ENCODE measurements at regions not wholly inside any gene's neighbourhood (a gene's known extent, or its start where the extent isn't known, plus 50 kb on each side); places are given as distances from the start of the nearest gene placed in this dataset.

- Histone ChIP-seq H3K27me3 (ENCODE audit: insufficient read depth, low read length) (no peaks in the 10 kb centered on the region), H3K4me2 (ENCODE audit: low read length) (no peak overlapping the region), H3K9ac (ENCODE audit: low read length) (no peak overlapping the region), H4K20me1 (ENCODE audit: insufficient read depth, low read length) (no peaks in the 10 kb centered on the region), H3K27ac (ENCODE audit: low read depth, low read length, poor library complexity, severe bottlenecking) (no peak overlapping the region), H3K36me3 (ENCODE audit: insufficient read depth, low read length) (no peaks in the 10 kb centered on the region), H3K9me2 (ENCODE audit: low read depth, low read length) (no peaks in the 10 kb centered on the region), H2AFZ (ENCODE audit: low read length) (no peak overlapping the region), H3K79me2 (ENCODE audit: insufficient read depth, low read length) (no peaks in the 10 kb centered on the region), H3K4me3 (ENCODE audit: low read depth, low read length, poor library complexity, severe bottlenecking) (no peak overlapping the region), H3F3A (ENCODE audit: insufficient read depth, low read length) (no peaks in the 10 kb centered on the region), H3K4me1 (ENCODE audit: insufficient read depth, low read length, severe bottlenecking) (no peaks in the 10 kb centered on the region), H3K9me3 (ENCODE audit: low read length) (no peaks in the 10 kb centered on the region)
- TF ChIP-seq EZH2 (IDR thresholded peaks at IDR 0.05; ENCODE audit: borderline replicate concordance, low read length): no peak
- TF ChIP-seq CTCF (IDR thresholded peaks at IDR 0.05; ENCODE audit: low read length): no peak
These were observed 172.0 kb upstream of the LRIG1 start for GRCh38 chr3:66672830-66673229.

GRCh38 chr3:66673293-66673692 lies 172.5 kb upstream of the LRIG1 start:
- Histone ChIP-seq H3K9me2 (ENCODE audit: low read depth, low read length) (no peaks in the 10 kb centered on the region), H3K4me2 (ENCODE audit: low read length) (no peak overlapping the region)
- TF ChIP-seq EZH2 (IDR thresholded peaks at IDR 0.05; ENCODE audit: borderline replicate concordance, low read length) (no peak), CTCF (IDR thresholded peaks at IDR 0.05; ENCODE audit: low read length) (no peak)

GRCh38 chr3:66675366-66675765 lies 174.5 kb upstream of the LRIG1 start:
- Histone ChIP-seq H3K4me1 (ENCODE audit: insufficient read depth, low read length, severe bottlenecking) (no peaks in the 10 kb centered on the region), H3F3A (ENCODE audit: insufficient read depth, low read length) (no peaks in the 10 kb centered on the region), H2AFZ (ENCODE audit: low read length) (no peak overlapping the region), H3K9me3 (ENCODE audit: low read length) (no peaks in the 10 kb centered on the region), H3K27me3 (ENCODE audit: insufficient read depth, low read length) (no peaks in the 10 kb centered on the region), H3K27ac (ENCODE audit: low read depth, low read length, poor library complexity, severe bottlenecking) (no peak overlapping the region), H3K4me2 (ENCODE audit: low read length) (no peak overlapping the region), H4K20me1 (ENCODE audit: insufficient read depth, low read length) (no peaks in the 10 kb centered on the region), H3K9me2 (ENCODE audit: low read depth, low read length) (no peaks in the 10 kb centered on the region), H3K9ac (ENCODE audit: low read length) (no peak overlapping the region), H3K36me3 (ENCODE audit: insufficient read depth, low read length) (no peaks in the 10 kb centered on the region), H3K4me3 (ENCODE audit: low read depth, low read length, poor library complexity, severe bottlenecking) (no peak overlapping the region), H3K79me2 (ENCODE audit: insufficient read depth, low read length) (no peaks in the 10 kb centered on the region)
- no peak for TF ChIP-seq EZH2 (IDR thresholded peaks at IDR 0.05; ENCODE audit: borderline replicate concordance, low read length)
- no peak for TF ChIP-seq CTCF (IDR thresholded peaks at IDR 0.05; ENCODE audit: low read length)

More at GRCh38 chr3:66673293-66673692, 172.5 kb upstream of the LRIG1 start:
- H3K9me3 ChIP-seq (ENCODE audit: low read length): no peaks in the 10 kb centered on the region
- H4K20me1 ChIP-seq (ENCODE audit: insufficient read depth, low read length): no peaks in the 10 kb centered on the region
- H3K4me1 ChIP-seq (ENCODE audit: insufficient read depth, low read length, severe bottlenecking): no peaks in the 10 kb centered on the region
- no peak overlapping the region for H3K27ac ChIP-seq (ENCODE audit: low read depth, low read length, poor library complexity, severe bottlenecking)
- no peaks in the 10 kb centered on the region for H3K36me3 ChIP-seq (ENCODE audit: insufficient read depth, low read length)
- H3K9ac ChIP-seq (ENCODE audit: low read length): no peak overlapping the region
- no peaks in the 10 kb centered on the region for H3F3A ChIP-seq (ENCODE audit: insufficient read depth, low read length)
- no peak overlapping the region for H2AFZ ChIP-seq (ENCODE audit: low read length)
- no peaks in the 10 kb centered on the region for H3K27me3 ChIP-seq (ENCODE audit: insufficient read depth, low read length)
- H3K79me2 ChIP-seq (ENCODE audit: insufficient read depth, low read length): no peaks in the 10 kb centered on the region
- no peak overlapping the region for H3K4me3 ChIP-seq (ENCODE audit: low read depth, low read length, poor library complexity, severe bottlenecking)
